GM12892 (cell line): ENCODE measurements at regions not wholly inside any gene's neighbourhood (a gene's known extent, or its start where the extent isn't known, plus 50 kb on each side); places are given as distances from the start of the nearest gene placed in this dataset.

Experiments
- POLR2A ChIP-seq: IDR thresholded peaks from 2 replicates; pipeline ENCODE4 v1.6.1; 2011; ENCODE audit warnings: low read depth, low read length, control low read depth
- POLR2AphosphoS5 ChIP-seq: IDR thresholded peaks from 2 replicates; pipeline ENCODE4 v1.6.1; 2011; ENCODE audit warnings: low read depth, low read length, control low read depth

DNA sequence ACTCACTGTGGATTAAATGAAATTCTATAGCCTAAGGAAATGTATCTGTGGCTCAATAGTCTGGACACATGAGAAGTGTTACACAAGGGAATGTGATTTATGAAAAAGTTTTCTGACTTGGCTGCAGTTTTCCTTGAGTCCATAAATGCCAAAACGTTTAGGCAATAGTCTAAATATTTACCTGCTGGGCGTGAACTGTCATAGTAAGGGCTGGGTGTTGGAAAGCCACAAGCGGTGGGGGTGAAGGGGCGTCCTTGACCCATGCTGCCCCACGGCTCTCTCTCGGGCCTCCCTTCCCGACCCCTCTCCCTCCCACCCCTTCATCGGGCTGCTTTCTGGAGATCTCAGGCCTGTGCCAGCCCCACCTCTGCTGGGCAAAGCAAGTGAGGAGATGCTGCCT lies 223.7 kb downstream of the BUB3 start:
- TF ChIP-seq POLR2A = no peak
- no peak for TF ChIP-seq POLR2AphosphoS5
